H1 (cell line): ENCODE measurements at regions not wholly inside any gene's neighbourhood (a gene's known extent, or its start where the extent isn't known, plus 50 kb on each side); places are given as distances from the start of the nearest gene placed in this dataset.
"Not testable (repeated sequence)": the region's sequence is repeated elsewhere in the genome, so short reads cannot be mapped to it uniquely, and the experiment has no call there.

Experiments
- POLR2AphosphoS5 ChIP-seq: IDR thresholded peaks from 2 replicates; pipeline ENCODE4 v1.6.1; 2011; ENCODE audit warnings: low read depth, low read length
- TCF12 ChIP-seq: IDR thresholded peaks from 2 replicates; pipeline ENCODE4 v1.6.1; 2011; ENCODE audit warnings: low read depth, mild to moderate bottlenecking, low read length
- TF ChIP-seq, protein P1 (sequence below), 3 experiments: IDR thresholded peaks; 1 replicate in 2 of 3; 2 replicates in 1 of 3; pipeline versions ENCODE4 v1.5.1 to v1.6.1; 2011; ENCODE audit warnings: low read length in 3 of 3, mild to moderate bottlenecking in 3 of 3, inconsistent platforms in 2 of 3, low read depth in 1 of 3, moderate library complexity in 1 of 3; ENCODE audit not compliant: insufficient read depth in 1 of 3; ENCODE audit errors: control extremely low read depth in 1 of 3

- TF ChIP-seq TCF12, POLR2AphosphoS5: not testable (repeated sequence)
- TF ChIP-seq, protein P1, sequence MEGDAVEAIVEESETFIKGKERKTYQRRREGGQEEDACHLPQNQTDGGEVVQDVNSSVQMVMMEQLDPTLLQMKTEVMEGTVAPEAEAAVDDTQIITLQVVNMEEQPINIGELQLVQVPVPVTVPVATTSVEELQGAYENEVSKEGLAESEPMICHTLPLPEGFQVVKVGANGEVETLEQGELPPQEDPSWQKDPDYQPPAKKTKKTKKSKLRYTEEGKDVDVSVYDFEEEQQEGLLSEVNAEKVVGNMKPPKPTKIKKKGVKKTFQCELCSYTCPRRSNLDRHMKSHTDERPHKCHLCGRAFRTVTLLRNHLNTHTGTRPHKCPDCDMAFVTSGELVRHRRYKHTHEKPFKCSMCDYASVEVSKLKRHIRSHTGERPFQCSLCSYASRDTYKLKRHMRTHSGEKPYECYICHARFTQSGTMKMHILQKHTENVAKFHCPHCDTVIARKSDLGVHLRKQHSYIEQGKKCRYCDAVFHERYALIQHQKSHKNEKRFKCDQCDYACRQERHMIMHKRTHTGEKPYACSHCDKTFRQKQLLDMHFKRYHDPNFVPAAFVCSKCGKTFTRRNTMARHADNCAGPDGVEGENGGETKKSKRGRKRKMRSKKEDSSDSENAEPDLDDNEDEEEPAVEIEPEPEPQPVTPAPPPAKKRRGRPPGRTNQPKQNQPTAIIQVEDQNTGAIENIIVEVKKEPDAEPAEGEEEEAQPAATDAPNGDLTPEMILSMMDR (IDR thresholded peaks at IDR 0.05; ENCODE audit: control extremely low read depth in 1 of 3, insufficient read depth in 1 of 3, low read depth in 1 of 3, low read length in 3 of 3), result not testable (repeated sequence)
These were observed 378.3 kb upstream of the PIK3R1 start for GRCh38 chr5:67837225-67837624.
